HG03097 (cell line): ENCODE measurements at regions not wholly inside any gene's neighbourhood (a gene's known extent, or its start where the extent isn't known, plus 50 kb on each side); places are given as distances from the start of the nearest gene placed in this dataset.

Experiments used
- ATAC-seq: cut with Tn5 transposase; IDR thresholded peaks from one replicate; pipeline ENCODE4 v1.9.1; 2021; ENCODE audit not compliant: unreplicated experiment, low FRiP score

DNA sequence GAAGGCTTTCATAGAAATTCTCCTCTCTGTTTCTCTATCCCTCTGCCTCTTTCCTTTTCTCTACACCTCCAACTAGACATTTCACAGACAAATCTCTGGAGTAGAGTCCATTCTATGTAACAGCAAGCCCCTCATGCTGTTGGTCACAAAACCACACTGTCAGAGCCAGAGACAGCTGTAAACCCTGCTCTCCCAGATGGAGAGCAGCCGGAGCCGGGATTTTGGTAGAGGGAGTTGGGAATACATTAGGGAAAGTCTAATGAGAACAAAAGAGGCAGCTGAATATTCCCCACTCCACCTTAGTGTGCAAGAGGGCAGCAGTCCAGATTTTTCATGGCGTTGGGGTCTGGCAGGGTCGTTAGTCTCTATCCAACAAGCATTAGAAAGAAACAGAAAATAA, 68.3 kb upstream of the EDN1 start:
- ATAC-seq = no peak

DNA sequence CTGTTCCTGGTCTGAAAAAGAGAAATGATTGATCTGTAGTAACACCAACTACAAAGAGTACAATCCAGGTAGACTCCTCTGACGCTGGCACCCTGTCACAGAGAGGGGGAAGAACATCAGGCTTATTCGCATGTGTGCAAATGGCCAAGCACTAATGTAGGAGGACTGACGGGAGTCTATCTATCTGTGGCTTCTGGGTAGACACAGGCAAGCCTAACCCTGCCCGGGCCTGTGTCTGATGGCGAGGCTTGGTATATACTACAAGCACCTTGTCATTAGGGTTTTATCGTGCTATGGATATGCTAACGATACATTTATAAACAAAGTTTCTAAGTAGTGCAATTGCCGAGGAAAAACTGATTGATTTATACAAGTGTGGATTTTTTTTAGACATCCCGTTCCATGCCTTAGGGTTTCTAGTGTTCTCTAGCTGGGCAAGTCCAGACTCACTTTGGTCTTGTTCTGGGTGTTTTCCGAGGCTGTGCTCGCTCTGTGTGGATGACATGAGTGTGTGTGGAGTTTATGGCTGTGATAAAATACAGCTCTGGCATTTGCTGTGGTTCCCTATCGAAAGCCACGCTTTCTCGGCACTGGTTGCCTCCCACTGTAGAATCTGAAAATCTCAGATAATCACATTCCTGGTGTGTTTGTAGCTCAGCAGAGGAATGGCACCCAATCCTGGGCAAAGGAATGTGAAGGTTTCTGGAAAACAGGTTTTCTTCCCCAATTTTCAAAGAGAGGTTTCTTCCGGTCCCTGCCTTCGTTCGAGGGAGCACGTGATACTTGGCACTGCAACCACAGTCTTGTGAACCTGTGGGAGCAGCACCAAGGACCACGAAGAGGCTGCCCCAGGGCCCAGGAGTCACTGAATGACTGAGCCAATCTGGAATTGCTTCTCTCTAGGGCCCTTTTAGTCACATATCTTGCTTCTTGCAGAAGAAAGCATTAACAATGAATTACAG, 67.5 kb upstream of the EDN1 start:
- ATAC-seq = no peak

DNA sequence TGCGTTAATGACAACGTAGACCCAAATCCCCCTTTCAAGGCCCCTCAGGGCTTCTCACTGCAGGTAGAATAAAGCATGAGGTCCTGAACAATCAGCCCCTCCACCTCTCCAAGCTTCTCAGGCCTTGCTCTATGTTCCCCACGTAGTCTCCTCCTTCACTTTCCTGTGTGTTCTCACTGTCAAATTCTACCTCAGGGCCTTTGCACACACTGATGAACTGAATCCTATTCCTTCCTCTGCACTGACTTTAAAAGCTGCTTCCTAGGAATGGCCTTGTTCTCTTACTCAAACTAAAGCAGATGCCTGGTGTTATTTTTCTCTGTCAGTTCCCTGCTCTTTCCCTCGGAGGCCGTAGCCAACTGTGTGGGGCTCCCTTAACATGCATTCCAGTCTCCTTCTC, 66.8 kb upstream of the EDN1 start:
- ATAC-seq = no peak

DNA sequence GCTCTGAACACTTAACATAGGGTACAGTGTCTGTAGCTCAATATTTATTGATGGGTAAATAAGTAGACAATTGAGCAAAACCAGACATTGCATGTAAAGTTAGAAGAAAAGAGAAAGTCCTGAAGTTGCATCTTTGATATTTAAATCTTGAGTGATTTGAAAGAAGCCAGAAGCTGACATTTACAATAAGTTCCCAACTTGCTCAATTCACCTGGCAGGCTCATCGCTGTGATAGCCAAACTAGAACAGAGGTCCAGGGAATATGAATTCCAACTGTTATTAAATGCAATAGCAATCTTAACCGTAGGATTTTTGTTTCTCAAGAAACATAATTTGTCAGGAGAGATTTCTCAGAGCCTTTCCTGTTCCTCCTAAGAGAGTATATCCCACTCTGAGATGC, 65.9 kb upstream of the EDN1 start:
- no peak for ATAC-seq

DNA sequence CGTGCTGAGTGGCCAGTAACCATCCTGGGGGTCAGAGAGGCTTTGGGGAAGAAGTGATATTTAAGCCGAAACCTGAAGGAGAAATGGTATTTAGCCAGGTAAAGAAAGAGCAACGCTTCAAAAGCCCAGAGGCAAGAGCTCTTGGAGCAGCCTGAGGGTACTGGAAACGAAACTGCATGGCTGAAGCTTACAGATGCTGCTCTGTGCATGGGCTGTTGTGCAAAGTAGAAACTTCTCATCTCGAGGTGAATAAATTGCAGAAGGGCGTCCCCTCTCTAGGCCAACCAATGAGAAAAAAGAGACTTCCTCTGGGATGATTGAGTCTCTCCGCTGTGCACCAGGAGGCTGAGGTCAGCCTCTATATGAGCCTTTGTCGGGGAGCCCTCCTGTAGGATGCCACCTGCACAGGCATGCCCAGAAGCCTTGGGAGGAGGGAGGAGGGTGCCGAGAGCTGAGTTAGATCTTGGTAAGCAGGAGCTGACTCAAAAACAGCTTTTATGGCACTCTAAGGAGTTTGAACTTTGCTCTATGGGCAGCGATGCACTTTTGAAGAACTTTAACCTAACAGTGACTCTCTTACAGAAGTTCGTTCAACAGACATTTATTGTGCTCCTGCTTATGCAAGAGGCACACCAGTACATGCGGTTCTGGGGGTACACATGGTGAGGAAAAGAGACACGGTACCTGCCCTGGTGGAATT, 61.6 kb upstream of the EDN1 start:
- no peak for ATAC-seq

DNA sequence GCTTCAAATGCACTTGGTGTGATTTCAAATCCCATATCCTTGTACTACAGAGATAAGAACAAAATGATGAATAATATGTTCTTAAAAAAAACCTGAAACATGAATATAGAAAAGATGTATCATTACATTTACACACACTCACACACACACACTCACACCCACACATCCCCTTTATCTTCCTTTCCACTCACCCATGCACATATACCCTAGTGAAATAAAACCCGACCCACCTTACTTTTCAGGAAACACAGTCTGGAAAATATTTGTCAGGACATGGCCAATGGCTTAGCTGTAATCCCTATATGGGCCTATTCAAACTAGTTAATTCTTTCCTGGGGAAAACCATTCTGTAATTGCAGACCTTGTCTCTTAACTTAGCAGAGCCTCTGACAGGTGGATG, 60.8 kb upstream of the EDN1 start:
- no peak for ATAC-seq

DNA sequence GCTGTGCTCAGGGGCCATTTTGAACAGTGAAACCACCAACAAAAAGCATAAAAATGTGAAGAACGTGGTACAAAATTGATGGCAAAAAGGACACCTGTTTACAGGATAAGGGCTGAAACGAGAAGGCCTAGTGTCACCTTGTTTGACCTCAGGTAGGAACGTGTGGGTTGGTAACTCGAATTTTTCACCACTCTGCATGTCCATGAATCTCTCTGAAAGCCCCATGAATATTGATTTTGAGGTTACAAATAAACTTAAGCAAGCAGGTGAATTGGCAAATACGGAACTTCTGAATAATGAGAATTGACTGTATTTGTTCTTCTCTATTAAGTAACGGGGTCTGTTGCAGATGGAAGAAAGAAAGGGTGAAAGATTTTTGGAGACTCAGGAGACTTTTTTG, 59.6 kb upstream of the EDN1 start:
- no peak for ATAC-seq

DNA sequence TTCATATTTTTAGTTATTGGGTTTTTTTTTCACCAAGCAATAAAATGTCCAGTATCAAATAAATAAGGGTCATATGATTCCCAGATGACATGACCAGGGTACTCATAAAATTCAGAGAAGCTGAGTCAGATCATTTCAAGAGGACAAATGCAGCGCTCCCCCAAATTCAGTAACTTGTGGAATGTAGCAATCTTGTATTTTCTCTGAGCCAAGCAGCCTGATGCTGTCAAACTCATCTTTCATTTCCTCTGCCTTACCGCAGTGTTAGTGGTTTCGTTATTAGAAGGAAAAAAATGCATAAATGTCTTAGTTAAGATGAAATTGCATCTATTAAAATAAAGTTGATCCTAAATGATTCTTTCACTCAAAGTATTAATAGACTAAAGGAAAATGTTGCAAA, 57.8 kb upstream of the EDN1 start:
- ATAC-seq = no peak

DNA sequence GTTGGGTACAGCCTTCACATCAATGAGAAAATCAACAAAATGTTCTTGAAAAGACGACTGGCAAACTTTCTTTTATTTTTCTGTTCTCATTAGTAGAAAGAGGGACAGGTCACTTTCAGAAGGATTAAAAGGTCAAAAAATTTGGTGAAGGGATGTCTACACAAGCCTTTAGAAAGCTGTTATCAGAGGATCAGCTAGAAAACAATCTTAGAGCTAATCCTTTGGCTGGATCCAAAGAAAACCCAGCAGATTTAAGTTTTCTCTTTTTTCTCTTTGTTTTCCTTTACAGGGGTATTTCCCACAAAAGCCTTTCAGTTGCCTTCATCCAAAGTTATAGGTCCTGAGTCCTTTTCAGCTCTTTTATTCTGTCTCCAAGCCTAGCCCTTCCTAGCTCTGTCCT, 57.3 kb upstream of the EDN1 start:
- ATAC-seq = no peak

DNA sequence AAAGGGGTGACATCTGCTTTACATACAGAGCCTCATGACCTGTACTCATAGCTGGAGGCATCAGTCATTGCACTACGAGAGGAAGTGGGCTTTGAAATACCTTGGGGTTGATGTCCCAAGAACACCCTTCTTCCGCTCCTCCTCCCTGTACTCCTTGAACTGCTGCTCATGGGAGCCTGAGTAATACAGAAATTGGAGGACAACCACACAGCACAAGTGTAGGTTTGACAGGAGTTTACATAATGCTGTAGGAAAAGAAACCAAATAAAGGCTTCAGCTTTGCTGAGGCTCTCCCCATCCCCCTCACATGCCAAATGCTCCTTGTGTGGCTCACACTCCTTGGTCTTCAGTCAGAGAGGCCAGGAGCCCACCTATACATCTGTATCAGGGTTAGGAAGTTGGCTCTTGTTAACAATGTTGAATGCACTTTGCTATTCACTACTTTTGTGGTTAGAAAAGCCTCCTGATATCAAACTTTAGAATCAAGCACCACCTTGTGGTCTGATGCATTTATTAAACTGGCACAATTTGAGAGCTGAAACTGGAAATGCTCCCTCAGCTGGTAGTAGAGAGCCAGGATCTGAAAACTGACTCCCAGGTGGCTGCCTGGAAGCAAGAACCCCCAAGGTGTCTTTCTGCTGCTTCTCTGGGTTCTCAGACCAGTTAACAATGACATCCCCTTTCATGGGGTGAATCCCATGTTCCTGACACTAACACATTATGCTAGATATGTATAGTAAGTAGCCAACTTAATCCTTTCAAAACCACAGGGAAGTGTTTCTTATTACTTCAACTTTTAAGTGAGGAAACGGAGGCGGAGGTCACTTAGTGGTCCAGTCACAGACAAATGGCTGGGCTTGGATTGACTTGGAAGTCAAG, 56.2 kb upstream of the EDN1 start:
- ATAC-seq = peak; percentile 66

DNA sequence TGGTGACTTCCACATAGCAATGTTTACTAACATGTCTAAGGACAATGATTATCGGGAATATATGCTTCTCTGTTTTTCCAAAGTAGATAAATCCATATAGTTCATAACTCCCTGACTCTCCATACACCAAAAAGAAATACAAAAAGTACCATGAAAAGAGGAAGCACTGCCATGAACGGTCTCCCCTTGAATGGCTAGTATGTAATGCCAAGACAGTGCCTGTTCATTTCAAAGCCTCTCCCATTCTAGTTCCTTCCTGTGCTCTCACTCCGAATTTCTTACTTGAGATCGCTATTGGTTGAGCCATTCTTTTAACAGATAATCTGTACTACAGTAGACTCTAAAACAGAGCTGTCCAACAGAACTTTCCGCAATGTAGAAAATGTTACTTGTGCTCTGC, 54.8 kb upstream of the EDN1 start:
- ATAC-seq = no peak

DNA sequence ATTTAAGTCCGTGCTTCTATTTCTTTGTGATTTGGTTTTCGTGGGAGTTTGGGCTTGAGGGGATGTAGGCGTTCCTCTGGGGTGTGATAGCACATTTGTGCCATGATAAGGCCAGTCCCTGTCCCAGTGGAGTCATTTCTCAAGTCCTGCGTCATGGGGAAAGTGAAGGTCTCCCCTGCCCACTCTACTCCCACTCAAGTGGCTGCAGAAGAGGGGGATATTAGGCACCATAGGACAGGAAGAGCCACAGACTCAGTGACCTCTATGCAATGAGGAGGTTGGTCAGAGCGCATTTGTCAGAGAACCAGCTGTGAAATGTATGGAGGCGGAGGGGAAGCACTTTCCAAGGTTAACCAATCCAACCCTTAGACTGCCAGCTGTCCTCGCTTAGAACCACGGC, 51.9 kb upstream of the EDN1 start:
- no peak for ATAC-seq
